ENCODE measurements at regions not wholly inside any gene's neighbourhood (a gene's known extent, or its start where the extent isn't known, plus 50 kb on each side); places are given as distances from the start of the nearest gene placed in this dataset.

DNA sequence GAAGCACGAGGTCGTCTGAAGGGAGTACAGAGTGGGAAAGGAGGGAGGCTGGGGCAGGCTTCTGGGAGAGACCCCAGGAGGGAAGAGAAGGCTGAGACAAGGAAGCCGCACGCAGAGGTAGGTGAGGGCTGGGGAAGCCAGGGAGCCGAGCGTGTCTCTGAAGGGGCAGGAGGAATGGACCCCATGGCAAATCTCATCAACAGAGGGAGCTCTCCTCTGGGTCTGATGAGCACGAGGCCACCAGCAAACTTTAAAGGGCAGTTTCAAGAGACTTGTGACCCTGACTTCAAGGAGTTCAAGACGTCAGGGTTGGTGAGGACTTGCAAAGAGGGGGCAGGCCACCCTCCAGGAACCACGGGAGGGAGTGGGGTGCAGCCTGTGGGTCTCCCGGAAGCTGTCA, 326.2 kb upstream of the IRX2 start:
- WGBS, 2 donors, result 60 to 66% methylated on average over 9 to 10 of the region's 10 CpGs
- ATAC-seq (ENCODE audit: low FRiP score in 2 of 2), result no peak
- no peak overlapping the region for H3K4me3 ChIP-seq

GRCh38 chr5:3075309-3075708, 323.8 kb upstream of the IRX2 start:
- Histone ChIP-seq H3K4me1 (no peaks in the 10 kb centered on the region), H3K36me3 (no peaks in the 10 kb centered on the region), H3K27ac (no peak overlapping the region), H3K4me3 (no peak overlapping the region), H3K27me3 (no peaks in the 10 kb centered on the region), H3K9me3 (peaks cover 0 to 29% (median 4%) of the 10 kb centered on the region in 4 donors)
- WGBS, 2 donors, result 50 to 80% methylated on average over 2 of the region's 2 CpGs
- TF ChIP-seq CTCF (IDR thresholded peaks at IDR 0.05) (no peak), EP300 (IDR thresholded peaks at IDR 0.05) (no peak), POLR2AphosphoS5 (IDR thresholded peaks at IDR 0.05) (no peak), POLR2A (IDR thresholded peaks at IDR 0.05) (no peak)
- DNase-seq, result no peak
- no peak for ATAC-seq (ENCODE audit: low FRiP score in 2 of 2)

More for the DNA sequence above, 326.2 kb upstream of the IRX2 start:
- TF ChIP-seq EP300 (IDR thresholded peaks at IDR 0.05) (no peak), CTCF (IDR thresholded peaks at IDR 0.05) (no peak), POLR2A (IDR thresholded peaks at IDR 0.05) (no peak), POLR2AphosphoS5 (IDR thresholded peaks at IDR 0.05) (no peak)
- Histone ChIP-seq H3K36me3 (no peaks in the 10 kb centered on the region), H3K4me1 (no peaks in the 10 kb centered on the region), H3K27ac (no peak overlapping the region), H3K27me3 (no peaks in the 10 kb centered on the region), H3K9me3 (peaks cover 0 to 21% (median 2%) of the 10 kb centered on the region in 4 donors)
- DNase-seq, result no peak

GRCh38 chr5:3068401-3068800, 316.9 kb upstream of the IRX2 start:
- WGBS, 2 donors, result 22 to 27% methylated on average over 5 of the region's 5 CpGs
- TF ChIP-seq POLR2AphosphoS5 (IDR thresholded peaks at IDR 0.05), result no peak
- TF ChIP-seq CTCF (IDR thresholded peaks at IDR 0.05), result no peak
- TF ChIP-seq EP300 (IDR thresholded peaks at IDR 0.05), result no peak
- TF ChIP-seq POLR2A (IDR thresholded peaks at IDR 0.05), result no peak
- no peak for DNase-seq

DNA sequence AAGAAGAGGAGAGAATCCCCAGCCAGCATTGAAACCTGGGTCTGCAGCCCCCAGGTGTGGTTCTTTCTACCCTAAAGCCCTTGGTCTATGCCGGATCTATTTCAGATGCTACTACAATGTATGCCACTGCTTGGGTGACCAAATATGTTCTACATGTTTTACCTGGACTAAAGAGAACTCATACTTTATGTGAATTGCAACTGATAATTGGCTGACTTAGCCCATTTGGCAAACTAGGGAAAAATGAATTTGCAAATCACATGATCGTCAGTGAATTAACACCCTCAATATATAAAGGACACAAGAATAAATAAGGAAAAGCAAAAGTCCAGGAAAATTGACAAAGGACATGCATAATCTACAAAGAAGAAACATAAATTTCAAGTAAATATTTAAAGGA, 308.8 kb upstream of the IRX2 start:
- peaks cover 0 to 23% (median 9%) of the 10 kb centered on the region in 4 donors for H3K9me3 ChIP-seq
- no peaks in the 10 kb centered on the region for H3K4me1 ChIP-seq
- no peak overlapping the region for H3K4me3 ChIP-seq
- no peak for DNase-seq
- H3K27ac ChIP-seq, result no peak overlapping the region
- WGBS, 2 donors, result 90 to 91% methylated on average over 2 of the region's 2 CpGs
- no peaks in the 10 kb centered on the region for H3K36me3 ChIP-seq
- no peak for ATAC-seq (ENCODE audit: low FRiP score in 2 of 2)
- no peaks in the 10 kb centered on the region for H3K27me3 ChIP-seq
- TF ChIP-seq EP300 (IDR thresholded peaks at IDR 0.05) (no peak), CTCF (IDR thresholded peaks at IDR 0.05) (no peak), POLR2A (IDR thresholded peaks at IDR 0.05) (no peak), POLR2AphosphoS5 (IDR thresholded peaks at IDR 0.05) (no peak)

More at GRCh38 chr5:3068401-3068800, 316.9 kb upstream of the IRX2 start:
- H3K4me1 ChIP-seq, result no peaks in the 10 kb centered on the region
- H3K9me3 ChIP-seq, result peaks cover 0 to 8% (median 2%) of the 10 kb centered on the region in 4 donors
- H3K36me3 ChIP-seq, result no peaks in the 10 kb centered on the region
- H3K27me3 ChIP-seq, result no peaks in the 10 kb centered on the region
- ATAC-seq (ENCODE audit: low FRiP score in 2 of 2), result no peak
- H3K4me3 ChIP-seq, result no peak overlapping the region
- H3K27ac ChIP-seq, result no peak overlapping the region

DNA sequence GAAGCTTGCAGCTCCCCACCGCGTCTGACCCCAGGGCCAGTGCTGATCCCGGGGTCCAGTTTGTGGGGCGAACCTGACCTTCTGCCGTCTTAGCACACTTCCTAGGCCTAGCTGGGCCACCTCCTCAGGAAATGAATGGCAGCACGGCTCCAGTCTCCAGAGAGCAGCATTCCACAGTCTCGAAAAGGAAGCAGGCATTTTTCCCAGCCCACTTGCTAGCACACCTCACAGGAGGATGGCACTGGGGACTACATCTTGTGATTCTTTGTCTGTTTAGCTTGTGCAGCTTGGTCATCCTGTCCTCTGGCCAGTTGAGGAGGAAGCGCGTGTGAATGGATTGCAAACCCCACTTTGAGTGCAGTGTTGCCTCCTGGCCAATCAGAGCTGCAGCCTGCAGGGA, 308.0 kb upstream of the IRX2 start:
- H3K9me3 ChIP-seq, result peaks cover 0 to 23% (median 9%) of the 10 kb centered on the region in 4 donors
- TF ChIP-seq POLR2A (IDR thresholded peaks at IDR 0.05) (no peak), CTCF (IDR thresholded peaks at IDR 0.05) (no peak), EP300 (IDR thresholded peaks at IDR 0.05) (no peak), POLR2AphosphoS5 (IDR thresholded peaks at IDR 0.05) (no peak)
- ATAC-seq (ENCODE audit: low FRiP score in 2 of 2) (no peak), DNase-seq (no peak)
- H3K4me3 ChIP-seq, result no peak overlapping the region
- H3K27me3 ChIP-seq, result no peaks in the 10 kb centered on the region
- no peaks in the 10 kb centered on the region for H3K36me3 ChIP-seq
- H3K4me1 ChIP-seq, result no peaks in the 10 kb centered on the region
- WGBS, 2 donors, result 51 to 73% methylated on average over 8 to 9 of the region's 9 CpGs
- H3K27ac ChIP-seq, result no peak overlapping the region
